LHCN-M2 (cell line): ENCODE measurements at regions not wholly inside any gene's neighbourhood (a gene's known extent, or its start where the extent isn't known, plus 50 kb on each side); places are given as distances from the start of the nearest gene placed in this dataset.
A peak's percentile ranks its signal among the peaks of the same experiment; 100 is the strongest.

ENCODE experiments used
- DNase-seq: peaks from one replicate; pipeline ENCODE4 v3.0.0-alpha.2; 2012; ENCODE audit warnings: low read depth

DNA sequence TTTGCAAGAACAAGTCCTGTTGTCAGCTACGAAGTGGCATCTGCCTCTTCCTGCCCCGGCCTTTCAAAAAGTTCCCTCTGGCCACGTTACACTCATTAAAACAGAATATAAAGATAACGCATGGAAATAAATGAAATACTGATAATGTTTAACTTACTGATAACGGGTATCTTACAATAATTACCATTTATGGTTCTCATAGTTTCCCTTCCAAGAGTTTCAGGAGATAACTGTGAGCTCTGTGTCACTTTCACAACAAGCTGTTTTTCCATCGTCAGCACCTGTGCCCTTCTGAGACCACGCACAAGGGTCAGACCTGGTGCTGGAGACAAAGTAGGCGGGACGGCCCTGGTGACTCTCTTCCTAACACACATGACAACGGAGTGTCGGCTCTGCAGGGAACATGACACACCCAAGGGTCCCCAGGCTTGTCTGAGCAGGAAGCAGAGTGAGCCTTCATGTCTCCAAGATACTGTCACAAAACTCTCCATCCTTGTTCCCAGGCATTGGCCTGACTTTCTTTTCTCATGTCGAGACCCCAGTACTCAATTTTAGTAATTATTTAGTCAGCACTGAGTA is 86.2 kb upstream of the THBS2 start:
- no peak for DNase-seq

DNA sequence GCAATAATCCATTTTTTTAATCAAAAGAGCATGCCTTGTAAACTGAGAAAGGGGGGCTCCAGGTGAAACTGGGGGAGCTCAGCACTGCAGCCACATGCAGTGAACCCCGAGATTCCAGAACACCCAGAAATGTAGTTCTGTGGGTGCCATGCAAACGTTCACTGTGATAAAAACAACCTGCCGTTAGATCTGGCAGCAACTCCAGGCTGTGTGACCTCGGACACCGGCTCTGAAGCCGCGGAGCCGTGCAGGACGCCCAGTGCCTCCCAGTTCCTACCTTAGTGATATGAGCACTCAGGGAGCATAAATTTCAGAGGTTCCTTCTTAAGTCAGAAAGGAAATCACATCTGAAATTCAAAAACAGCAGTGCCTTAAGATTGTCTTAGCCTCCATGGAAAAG is 85.4 kb upstream of the THBS2 start:
- no peak for DNase-seq

DNA sequence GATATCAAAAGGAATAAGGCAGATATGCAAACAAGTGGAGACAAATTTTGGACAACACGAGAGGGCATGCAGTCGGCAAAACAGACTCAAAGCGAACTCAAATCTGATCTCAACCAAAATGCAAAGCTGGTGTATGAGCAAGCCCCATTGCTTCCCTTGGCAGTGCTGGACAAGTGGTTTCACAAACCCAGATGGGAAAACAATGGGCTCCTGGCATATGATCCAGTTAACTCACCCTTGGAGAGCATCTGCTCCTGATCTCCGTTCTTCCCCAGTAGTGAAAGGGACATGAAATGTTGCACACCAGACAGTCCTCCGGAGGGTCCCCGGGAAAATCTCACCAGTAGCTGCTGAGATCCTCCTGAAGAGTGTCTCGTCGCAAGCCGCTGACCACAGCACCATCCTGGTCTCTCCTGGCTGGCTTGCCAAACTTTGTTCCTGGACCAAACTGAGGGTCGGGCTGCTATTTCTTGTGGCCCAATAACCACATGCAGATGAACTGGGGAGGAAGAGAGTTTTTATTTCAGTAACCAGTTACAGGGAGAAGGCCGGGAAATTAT is 84.3 kb upstream of the THBS2 start:
- DNase-seq = no peak

DNA sequence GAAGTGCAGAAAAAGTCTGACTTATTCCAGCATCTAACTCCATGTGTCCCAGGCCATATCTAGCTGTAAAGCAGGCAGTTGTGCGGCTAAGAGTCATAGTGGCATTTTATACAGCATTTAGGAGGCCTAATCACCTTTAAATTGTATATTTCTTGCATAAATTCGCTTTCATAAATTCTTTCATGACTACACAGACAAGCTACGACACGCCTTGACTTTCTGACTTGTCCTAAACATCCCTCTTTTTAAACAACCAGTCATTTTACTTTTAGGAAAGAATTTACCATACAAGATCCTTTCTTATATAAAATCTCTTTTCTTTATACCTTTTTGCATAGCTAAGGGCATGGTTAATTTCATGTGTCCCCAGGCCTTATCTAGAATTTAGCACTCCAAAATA is 81.7 kb upstream of the THBS2 start:
- DNase-seq = no peak

DNA sequence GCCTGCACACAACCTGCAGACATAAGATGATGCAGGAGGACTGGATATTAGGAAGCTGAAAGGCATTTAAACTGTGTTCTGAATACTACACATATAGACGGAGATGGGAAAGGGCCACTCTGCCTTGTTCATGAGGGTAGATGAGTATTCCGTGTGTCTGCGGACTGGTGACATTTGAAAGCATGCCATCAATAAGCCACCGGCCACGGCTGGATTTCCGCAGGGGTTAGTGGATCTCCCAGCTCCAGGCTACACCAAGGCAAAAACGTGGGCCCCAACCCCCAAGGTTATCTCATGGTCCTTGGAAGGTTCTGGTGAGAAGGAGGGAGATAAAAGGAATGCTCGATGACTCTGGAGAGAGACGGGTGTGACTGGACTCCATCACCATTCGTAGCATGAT is 78.6 kb upstream of the THBS2 start:
- no peak for DNase-seq

DNA sequence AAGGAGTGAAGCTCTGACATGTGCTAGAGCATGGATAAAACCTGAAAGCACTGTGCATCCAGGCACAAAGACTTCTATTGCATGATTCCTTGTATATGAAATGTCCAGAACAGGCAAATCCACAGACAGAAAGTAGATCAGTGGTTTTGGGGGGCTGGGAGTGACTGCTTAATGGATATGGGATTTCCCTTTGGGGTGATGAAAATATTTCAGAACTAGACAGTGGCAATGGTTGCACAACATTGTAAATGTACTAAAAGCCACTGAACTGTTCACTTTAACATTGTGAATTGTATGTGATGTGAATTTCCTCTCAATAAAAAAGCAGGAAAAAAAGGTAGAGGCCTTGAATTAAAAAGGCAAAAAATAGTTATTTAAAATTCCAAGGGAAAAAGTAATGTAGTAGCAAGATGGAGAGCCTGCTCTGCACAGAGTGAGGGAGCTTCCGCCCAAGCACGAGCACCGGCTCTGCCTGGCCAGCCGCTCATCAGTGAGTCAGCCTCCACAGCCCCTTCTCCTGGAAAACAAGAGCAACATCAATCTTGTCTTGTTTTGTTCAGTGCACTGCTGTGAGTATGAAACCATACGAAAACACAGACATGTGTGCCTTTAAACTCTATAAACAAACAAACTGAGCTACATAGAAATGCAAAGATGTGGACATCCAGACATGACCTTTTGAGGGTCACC is 74.6 kb upstream of the THBS2 start:
- DNase-seq = peak; percentile 70

DNA sequence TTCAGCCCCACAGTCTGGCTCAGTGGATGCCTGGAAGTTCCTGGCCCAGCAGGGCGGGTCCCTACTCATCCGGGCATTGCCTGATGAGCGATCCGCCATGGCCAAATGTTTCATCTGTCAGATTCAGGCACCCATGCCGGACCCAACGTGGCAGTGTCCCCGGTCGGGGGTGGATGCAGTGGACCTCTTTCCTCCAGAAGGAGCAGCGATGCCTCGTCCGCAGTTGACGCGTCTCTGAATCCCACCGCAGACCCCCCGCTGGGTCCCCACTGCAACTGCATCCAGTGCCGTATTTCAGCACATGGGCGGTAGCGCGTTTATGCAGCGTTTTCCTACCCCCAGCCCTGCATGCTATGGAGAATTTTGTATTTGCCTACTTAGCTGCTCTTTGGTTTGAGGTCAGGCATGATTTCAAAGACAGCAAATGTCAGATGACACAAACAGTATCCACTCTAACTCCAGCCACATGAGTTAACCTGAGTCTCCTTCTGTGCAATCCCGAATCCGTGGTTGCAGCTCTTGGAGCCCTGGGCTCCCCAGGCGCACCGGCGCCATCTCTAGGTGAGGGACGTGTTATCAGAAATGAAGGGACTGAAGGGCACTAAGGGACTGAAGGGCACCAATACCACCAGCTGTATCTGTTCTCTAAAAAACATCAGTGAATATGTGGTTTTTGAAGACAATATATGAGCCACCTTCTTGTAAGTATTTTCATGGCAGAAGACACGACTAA is 72.6 kb upstream of the THBS2 start:
- peak; percentile 75 for DNase-seq

DNA sequence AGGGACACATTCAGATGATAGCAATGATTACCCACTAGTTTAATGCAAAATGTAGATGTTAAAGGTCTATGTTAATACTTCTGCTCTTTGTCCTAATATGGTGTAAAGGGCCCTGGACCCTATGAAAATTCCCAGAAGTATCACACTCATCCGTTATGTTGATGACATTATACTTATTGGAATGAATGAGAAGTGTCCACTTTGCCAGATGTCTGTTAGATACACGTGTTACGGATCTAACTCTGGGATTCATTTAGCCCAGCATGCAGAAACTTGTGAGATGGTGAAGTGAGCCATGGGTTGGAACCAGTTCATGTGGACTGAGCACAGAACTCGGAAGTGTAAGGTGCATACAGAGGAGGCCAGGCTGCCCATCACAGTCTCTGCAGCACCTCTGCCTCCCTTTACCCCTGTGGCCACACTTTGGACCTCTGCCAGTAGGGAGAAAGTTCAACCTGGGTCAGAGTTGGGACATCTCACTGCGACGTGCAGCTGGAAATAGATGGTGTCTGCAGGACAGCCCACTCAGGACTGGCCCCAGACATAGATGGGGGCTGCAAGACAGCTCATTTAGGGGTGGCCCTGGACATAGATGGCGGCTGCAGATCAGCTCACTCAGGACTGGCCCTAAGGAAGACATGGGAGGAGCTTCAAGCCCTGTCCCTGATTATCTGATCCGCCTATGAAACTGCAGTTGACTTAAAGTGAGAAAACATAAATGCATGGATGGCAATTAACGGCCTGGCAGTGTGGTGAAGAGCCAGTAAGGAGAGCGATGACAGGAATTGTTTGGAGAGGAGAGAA is 71.2 kb upstream of the THBS2 start:
- DNase-seq = no peak

DNA sequence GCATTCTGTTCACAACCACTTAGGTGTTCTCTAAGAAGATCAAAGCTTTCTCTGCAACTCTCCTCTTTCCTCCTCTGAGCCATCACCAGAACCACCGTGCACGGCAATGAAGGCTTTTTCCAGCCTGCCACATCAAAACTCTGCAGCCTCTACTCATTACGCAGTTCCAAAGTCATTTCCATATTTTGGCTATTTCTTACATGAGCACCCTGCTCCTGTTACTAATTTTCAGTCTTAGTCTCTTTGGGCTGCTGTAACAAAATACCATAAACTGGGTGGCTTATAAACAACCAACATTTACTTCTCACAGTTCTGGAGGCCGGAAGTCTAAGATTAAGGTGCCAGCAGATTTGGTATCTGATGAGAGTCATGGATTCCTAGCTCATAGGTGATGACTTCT is 70.4 kb upstream of the THBS2 start:
- DNase-seq = no peak

DNA sequence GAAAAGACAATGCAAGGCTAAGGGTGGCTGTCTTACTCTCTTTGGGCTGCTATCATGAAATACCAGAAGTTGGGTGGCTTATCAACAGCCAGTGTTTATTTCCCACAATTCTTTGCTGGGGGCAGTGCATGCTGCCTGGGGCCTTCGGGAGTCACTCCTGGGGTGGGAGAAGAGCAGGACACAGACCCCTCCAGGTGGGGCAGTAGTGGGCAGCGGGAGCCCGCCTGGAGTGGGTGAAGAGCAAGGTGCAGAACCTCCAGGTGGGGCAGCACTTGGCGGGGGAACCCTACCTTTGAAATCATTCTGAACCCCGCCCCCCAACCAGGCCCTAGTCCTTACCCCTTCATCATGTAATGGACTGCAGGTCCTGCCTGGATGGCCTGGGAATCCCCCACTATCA is 69.6 kb upstream of the THBS2 start:
- no peak for DNase-seq

DNA sequence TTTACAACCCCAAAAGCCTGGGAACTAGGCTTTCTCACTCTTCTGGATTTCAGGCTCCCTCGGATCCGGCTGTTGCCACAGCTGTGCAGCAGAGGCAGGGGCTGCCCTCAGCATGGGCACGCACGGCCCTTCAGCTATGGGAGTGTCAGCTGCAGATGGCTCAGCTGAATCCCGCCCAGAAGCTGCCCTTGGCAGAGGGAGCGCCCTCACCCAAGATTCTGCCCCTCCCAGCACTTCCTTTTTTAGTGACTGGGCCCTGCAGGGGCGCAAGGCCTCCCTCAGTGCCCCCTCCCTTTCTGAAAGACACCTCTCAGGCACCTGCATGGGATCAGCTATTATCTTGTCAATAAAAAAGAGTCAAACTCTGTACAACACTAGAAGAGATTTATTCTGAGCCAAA is 67.9 kb upstream of the THBS2 start:
- peak; percentile 45 for DNase-seq

DNA sequence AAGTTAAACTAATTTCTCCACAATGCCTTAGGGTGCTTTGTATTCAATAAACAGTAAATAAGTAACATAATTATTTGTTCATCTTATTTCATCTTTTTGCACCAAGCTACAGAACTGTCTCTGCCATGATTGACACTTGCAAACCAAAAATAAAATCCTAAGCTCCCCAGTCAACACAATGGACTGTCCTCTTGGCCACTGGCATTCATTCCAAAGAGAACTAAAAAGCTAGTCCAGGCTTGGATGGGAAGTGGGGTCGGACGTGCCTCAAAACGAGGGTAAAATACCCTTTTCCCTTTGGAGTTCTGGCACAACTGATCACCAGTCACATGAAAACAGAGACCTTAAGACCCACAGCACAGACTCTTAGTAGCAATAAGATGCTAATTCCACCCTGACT is 66.4 kb upstream of the THBS2 start:
- DNase-seq = peak; percentile 37

DNA sequence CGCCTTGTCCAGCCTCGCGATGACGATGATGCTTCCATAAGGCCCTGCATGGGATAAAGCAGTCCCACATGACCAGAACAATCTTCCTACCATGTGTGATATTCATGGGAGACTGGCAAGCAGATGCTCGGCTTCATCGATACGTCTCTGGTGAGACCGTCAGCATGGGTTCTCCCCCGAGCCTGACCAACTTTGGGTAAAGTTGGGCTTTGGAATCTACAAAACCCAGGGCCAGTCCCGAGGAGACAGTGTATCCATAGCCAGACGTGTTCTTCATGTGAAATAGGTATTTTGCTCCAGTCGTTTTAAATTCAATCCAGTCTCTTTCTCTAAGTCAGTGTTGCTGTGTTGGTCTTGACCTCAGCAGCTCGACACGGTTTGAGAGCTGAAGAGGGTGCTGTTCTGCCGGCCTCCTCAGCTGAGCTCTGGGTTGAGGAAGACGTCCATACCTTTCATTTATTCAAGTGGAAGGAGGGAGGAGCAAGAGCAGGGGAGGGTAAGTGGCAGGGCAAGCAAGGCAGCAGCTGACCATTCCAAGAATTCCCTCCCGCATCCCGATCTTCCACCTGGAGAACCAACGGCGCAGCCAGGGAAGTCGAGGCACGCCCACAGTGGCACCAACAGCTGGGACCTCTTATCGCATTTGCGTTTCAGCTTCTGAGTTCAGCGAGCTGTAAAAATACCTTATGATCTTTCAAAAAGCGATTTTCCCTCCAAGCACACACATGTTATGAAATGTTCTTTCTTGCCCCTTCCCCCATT is 64.0 kb upstream of the THBS2 start:
- no peak for DNase-seq

DNA sequence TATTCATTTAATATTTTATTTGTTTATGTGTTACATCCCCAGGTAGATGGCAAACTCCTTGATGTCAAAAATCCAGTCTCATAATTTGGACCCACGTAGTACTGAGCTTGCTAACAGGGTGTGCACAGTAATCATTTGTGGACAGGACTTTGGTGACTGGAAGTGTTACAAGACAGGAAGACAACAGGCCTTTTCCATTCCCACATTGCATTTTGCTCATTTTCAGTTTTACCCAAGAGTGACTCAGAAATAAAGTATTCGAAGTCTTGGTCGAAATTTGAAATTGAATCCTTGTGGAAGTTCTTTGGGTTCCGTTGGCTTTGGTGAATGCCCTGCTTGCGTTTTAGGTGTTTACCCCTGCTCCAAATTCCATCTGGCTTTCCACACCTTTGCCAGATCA is 63.0 kb upstream of the THBS2 start:
- peak; percentile 62 for DNase-seq

DNA sequence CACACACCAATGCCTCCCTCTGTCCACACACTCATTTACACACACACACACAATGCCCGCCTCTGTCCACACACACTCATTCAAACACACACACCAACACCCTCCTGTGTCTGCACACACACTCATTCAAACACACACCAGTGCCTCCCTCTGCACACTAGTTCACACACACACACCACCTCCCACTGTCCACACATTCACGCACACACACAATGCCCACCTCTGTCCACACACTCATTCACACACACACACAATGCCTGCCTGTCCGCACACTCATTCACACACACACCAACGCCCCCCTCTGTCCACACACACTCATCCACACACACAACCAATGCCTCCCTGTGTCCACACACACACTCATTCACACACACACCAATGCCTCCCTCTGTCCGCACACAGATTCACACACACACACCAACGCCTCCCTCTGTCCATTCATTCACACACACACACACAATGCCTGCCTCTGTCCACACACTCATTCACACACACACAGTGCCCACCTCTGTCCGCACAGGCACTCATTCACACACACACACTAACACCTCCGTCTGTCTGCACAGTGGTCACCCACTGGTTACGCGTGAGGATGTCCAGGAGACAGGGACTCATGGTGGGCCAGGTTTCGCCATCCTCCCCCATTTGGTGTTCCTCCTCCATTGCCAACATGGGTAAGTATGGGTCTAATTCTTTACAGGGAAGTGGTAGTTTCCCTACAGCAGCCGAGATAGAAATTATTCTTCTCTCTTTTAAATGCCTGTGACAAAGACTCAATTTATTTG is 62.4 kb upstream of the THBS2 start:
- no peak for DNase-seq

DNA sequence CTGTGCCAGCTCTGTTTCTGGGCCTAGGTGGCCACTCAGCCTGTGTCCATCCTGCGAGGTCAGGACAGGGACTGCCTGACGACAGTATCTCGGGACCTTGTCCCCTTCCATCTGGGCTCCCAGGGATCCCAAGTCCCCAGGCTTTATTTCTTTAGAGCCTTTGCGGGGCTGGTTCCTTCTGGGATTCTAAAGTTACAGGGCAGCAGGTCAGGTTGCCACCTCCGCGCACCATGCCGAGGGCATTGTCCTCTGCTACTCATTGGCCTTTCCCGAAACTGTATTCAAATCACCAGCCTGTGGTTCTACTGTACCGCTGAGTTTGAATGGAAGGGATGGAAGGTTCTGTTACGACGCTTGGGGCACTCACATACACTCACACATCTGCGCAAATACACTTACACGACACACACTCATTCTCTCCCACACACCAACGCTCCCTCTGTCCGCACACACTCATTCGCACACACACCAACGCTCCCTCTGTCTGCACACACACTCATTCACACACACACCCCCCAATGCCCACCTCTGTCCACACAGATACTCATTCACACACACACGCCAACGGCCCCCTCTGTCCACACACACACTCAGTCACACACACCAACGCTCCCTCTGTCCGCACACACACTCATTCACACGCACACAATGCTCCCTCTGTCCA is 59.8 kb upstream of the THBS2 start:
- no peak for DNase-seq

DNA sequence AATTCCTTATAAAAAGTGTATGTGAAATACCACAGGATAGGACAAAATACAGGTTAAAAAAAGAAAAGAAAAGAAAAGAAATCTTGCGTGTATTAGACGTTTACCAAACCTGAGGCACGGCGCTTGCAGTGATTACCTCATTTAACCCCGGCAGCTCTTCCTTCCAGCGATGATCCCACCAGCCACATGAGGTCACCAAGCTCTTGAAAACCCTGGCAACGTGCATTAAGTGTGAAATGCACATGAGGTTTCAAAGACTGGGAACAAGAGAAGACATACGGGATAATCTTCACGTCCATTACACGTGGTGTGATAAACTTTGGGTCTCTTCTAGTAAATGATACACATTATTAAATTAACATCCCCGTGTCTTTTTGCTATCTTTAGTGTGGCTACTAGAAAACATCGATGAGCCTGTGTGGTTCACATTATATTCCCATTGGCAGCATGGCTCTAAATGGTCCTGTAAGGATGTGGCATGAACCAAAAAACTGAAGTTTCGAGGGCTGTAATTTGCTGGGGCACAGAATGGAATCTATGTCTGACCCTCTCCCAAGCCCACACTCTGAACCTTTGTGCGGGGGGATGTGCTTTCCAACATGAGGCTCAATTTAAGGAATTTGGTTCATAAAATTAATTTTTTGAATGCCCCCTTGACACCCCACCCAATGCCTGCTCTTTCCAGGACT is 59.2 kb upstream of the THBS2 start:
- no peak for DNase-seq

DNA sequence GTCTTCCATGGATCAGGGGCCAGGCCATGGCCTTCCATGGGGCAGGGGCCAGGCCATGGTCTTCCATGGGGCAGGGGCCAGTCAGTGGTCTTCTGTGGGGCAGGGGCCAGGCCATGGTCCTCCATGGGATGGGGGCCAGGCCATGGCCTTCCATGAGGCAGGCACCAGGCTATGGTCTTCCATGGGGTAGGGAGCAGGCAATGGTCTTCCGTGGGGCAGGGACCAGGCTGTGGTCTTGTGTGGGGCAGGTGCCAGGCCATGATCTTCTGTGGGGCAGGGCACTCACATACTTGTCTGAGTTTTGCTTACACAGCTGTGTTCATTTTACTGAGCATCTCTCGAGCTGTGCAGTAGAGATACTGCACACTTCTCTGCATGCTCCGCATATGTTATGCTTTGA is 57.3 kb upstream of the THBS2 start:
- no peak for DNase-seq
